ENCODE measurements at regions not wholly inside any gene's neighbourhood (a gene's known extent, or its start where the extent isn't known, plus 50 kb on each side); places are given as distances from the start of the nearest gene placed in this dataset.

DNA sequence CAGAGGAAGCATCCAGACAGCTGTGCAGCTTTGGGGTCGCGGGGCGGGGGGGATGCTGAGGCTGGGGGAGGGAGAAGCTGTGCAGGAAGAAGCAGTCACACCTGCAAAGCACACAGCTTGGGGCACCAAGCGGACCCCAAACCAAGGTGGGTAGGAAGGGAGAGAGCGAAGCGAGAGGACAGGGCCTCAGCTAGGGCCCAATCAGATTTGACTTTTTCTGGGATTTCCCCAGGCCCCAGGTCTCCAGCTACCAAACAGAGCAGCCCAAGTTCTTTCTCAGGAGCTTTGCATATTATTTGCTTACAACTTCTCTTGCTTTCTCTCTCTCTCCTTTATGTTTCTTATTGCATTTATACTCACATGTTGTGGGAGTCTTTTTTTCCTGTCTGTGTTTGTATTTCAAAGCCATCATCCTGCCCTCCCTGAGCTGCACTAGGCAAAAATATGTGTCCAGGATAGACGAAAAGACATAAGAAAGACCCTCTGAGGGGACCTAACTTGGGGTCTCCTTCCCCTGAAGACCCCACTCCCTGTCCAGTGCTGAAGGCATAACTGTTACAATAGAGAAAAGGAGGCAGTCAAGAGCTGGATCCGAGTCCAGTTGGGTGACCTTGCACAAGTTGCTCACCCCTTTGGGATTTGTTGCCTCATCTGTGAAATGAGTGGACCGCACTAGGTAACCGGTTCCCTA is 50.6 kb upstream of the SMNDC1 start:
- no peaks in the 10 kb centered on the region for H3K9me3 ChIP-seq (ENCODE audit: control insufficient read depth in 5 of 5, low read length in 5 of 5)
- H3K27me3 ChIP-seq (ENCODE audit: control insufficient read depth in 5 of 5, insufficient read depth in 4 of 5, low read length in 5 of 5): peaks cover 4 to 36% (median 15%) of the 10 kb centered on the region in 5 donors
- no peak overlapping the region for H3K27ac ChIP-seq (ENCODE audit: low read depth, low read length)
- no peak overlapping the region for H3K4me3 ChIP-seq (ENCODE audit: low read depth in 1 of 5, low read length in 5 of 5)
- no peak overlapping the region for H3K9ac ChIP-seq (ENCODE audit: low read length in 5 of 5)
- peaks cover 0 to 43% (median 10%) of the 10 kb centered on the region in 5 donors for H3K4me1 ChIP-seq (ENCODE audit: control insufficient read depth in 5 of 5, insufficient read depth in 5 of 5, low read length in 5 of 5)
- no peaks in the 10 kb centered on the region for H3K36me3 ChIP-seq (ENCODE audit: control insufficient read depth in 5 of 5, insufficient read depth in 5 of 5, low read length in 5 of 5)

- H3K4me1 ChIP-seq (ENCODE audit: control insufficient read depth in 5 of 5, insufficient read depth in 5 of 5, low read length in 5 of 5): peaks cover 0 to 43% (median 10%) of the 10 kb centered on the region in 5 donors
- H3K4me3 ChIP-seq (ENCODE audit: low read depth in 1 of 5, low read length in 5 of 5): peak overlapping the region in 1 of 5 donors; percentile 27
- H3K27ac ChIP-seq (ENCODE audit: low read depth, low read length): no peak overlapping the region
- H3K9me3 ChIP-seq (ENCODE audit: control insufficient read depth in 5 of 5, low read length in 5 of 5): no peaks in the 10 kb centered on the region
- peak overlapping the region in 1 of 5 donors; percentile 14 for H3K9ac ChIP-seq (ENCODE audit: low read length in 5 of 5)
- no peaks in the 10 kb centered on the region for H3K36me3 ChIP-seq (ENCODE audit: control insufficient read depth in 5 of 5, insufficient read depth in 5 of 5, low read length in 5 of 5)
- H3K27me3 ChIP-seq (ENCODE audit: control insufficient read depth in 5 of 5, insufficient read depth in 4 of 5, low read length in 5 of 5): peaks cover 8 to 36% (median 16%) of the 10 kb centered on the region in 5 donors
Measured at GRCh38 chr10:110355922-110356627, 51.4 kb upstream of the SMNDC1 start.

GRCh38 chr10:110356628-110357245 is 52.0 kb upstream of the SMNDC1 start:
- peak overlapping the region in 1 of 5 donors; percentile 27 for H3K4me3 ChIP-seq (ENCODE audit: low read depth in 1 of 5, low read length in 5 of 5)
- H3K9ac ChIP-seq (ENCODE audit: low read length in 5 of 5): peak overlapping the region in 1 of 5 donors; percentile 14
- no peak overlapping the region for H3K27ac ChIP-seq (ENCODE audit: low read depth, low read length)

DNA sequence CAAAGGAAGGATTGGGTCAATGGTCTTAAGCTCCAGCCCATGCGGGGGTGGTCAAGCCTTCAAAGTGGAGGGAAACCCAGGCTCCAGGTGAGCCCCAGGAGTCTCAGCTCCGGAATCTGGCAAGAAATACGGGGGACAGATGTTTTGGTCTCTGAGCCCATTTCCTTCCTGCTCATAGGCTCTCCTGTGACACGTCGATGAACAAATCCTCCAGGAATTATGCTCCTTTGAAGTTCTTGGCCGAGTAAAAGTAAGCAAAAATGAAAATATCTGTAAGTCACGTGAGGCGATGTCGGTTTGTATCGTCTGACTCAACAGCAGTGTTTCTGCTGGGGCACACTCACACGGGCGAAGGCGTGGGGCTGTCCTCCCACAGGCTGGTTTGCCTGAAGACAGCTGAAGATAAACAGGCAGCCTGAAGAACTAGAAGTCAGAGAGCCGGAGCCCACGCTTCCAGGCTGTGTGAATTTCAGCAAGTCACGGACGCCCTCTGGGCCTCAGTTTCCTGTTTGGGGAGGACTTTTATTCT is 52.6 kb upstream of the SMNDC1 start:
- H3K4me1 ChIP-seq (ENCODE audit: control insufficient read depth in 5 of 5, insufficient read depth in 5 of 5, low read length in 5 of 5): peaks cover 0 to 38% (median 10%) of the 10 kb centered on the region in 5 donors
- no peak overlapping the region for H3K27ac ChIP-seq (ENCODE audit: low read depth, low read length)
- no peak overlapping the region for H3K4me3 ChIP-seq (ENCODE audit: low read depth in 1 of 5, low read length in 5 of 5)
- no peaks in the 10 kb centered on the region for H3K9me3 ChIP-seq (ENCODE audit: control insufficient read depth in 5 of 5, low read length in 5 of 5)
- H3K27me3 ChIP-seq (ENCODE audit: control insufficient read depth in 5 of 5, insufficient read depth in 4 of 5, low read length in 5 of 5): peaks cover 9 to 33% (median 18%) of the 10 kb centered on the region in 5 donors
- no peaks in the 10 kb centered on the region for H3K36me3 ChIP-seq (ENCODE audit: control insufficient read depth in 5 of 5, insufficient read depth in 5 of 5, low read length in 5 of 5)
- H3K9ac ChIP-seq (ENCODE audit: low read length in 5 of 5): no peak overlapping the region

More at GRCh38 chr10:110356628-110357245, 52.0 kb upstream of the SMNDC1 start:
- peaks cover 9 to 35% (median 18%) of the 10 kb centered on the region in 5 donors for H3K27me3 ChIP-seq (ENCODE audit: control insufficient read depth in 5 of 5, insufficient read depth in 4 of 5, low read length in 5 of 5)
- no peaks in the 10 kb centered on the region for H3K36me3 ChIP-seq (ENCODE audit: control insufficient read depth in 5 of 5, insufficient read depth in 5 of 5, low read length in 5 of 5)
- H3K4me1 ChIP-seq (ENCODE audit: control insufficient read depth in 5 of 5, insufficient read depth in 5 of 5, low read length in 5 of 5): peaks cover 0 to 43% (median 10%) of the 10 kb centered on the region in 5 donors
- H3K9me3 ChIP-seq (ENCODE audit: control insufficient read depth in 5 of 5, low read length in 5 of 5): no peaks in the 10 kb centered on the region

GRCh38 chr10:110357871-110358270 is 53.2 kb upstream of the SMNDC1 start:
- H3K9me3 ChIP-seq (ENCODE audit: control insufficient read depth in 5 of 5, low read length in 5 of 5): no peaks in the 10 kb centered on the region
- no peak overlapping the region for H3K4me3 ChIP-seq (ENCODE audit: low read depth in 1 of 5, low read length in 5 of 5)
- no peak overlapping the region for H3K9ac ChIP-seq (ENCODE audit: low read length in 5 of 5)
- H3K4me1 ChIP-seq (ENCODE audit: control insufficient read depth in 5 of 5, insufficient read depth in 5 of 5, low read length in 5 of 5): peaks cover 0 to 33% (median 10%) of the 10 kb centered on the region in 5 donors
- no peak overlapping the region for H3K27ac ChIP-seq (ENCODE audit: low read depth, low read length)
- no peaks in the 10 kb centered on the region for H3K36me3 ChIP-seq (ENCODE audit: control insufficient read depth in 5 of 5, insufficient read depth in 5 of 5, low read length in 5 of 5)
- peaks cover 9 to 33% (median 18%) of the 10 kb centered on the region in 5 donors for H3K27me3 ChIP-seq (ENCODE audit: control insufficient read depth in 5 of 5, insufficient read depth in 4 of 5, low read length in 5 of 5)

DNA sequence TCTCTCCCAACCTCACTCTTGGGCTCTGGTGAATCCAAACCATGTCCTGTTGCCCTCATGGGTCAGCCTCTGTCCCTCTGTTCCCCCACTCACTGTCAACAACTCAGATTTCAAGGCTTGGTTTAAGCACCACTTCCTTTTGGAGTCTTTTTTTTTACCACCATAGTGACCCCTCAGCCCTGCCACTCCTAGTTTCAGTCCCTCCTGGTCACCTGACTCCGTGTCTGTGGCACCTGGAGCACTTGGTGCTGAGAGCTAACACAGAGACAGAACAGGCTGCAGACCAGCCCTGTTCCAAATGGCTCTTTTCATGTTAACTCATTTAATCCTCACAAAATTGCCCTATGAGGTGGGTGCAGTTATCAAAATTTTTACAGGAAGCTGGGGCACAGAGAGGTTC is 53.6 kb upstream of the SMNDC1 start:
- no peaks in the 10 kb centered on the region for H3K9me3 ChIP-seq (ENCODE audit: control insufficient read depth in 5 of 5, low read length in 5 of 5)
- peaks cover 0 to 30% (median 10%) of the 10 kb centered on the region in 5 donors for H3K4me1 ChIP-seq (ENCODE audit: control insufficient read depth in 5 of 5, insufficient read depth in 5 of 5, low read length in 5 of 5)
- no peak overlapping the region for H3K4me3 ChIP-seq (ENCODE audit: low read depth in 1 of 5, low read length in 5 of 5)
- peaks cover 6 to 29% (median 15%) of the 10 kb centered on the region in 5 donors for H3K27me3 ChIP-seq (ENCODE audit: control insufficient read depth in 5 of 5, insufficient read depth in 4 of 5, low read length in 5 of 5)
- no peaks in the 10 kb centered on the region for H3K36me3 ChIP-seq (ENCODE audit: control insufficient read depth in 5 of 5, insufficient read depth in 5 of 5, low read length in 5 of 5)
- no peak overlapping the region for H3K27ac ChIP-seq (ENCODE audit: low read depth, low read length)
- no peak overlapping the region for H3K9ac ChIP-seq (ENCODE audit: low read length in 5 of 5)

- peaks cover 1 to 30% (median 15%) of the 10 kb centered on the region in 5 donors for H3K4me1 ChIP-seq (ENCODE audit: control insufficient read depth in 5 of 5, insufficient read depth in 5 of 5, low read length in 5 of 5)
- H3K9me3 ChIP-seq (ENCODE audit: control insufficient read depth in 5 of 5, low read length in 5 of 5): no peaks in the 10 kb centered on the region
- H3K36me3 ChIP-seq (ENCODE audit: control insufficient read depth in 5 of 5, insufficient read depth in 5 of 5, low read length in 5 of 5): no peaks in the 10 kb centered on the region
- peaks cover 5 to 27% (median 13%) of the 10 kb centered on the region in 5 donors for H3K27me3 ChIP-seq (ENCODE audit: control insufficient read depth in 5 of 5, insufficient read depth in 4 of 5, low read length in 5 of 5)
- H3K4me3 ChIP-seq (ENCODE audit: low read depth in 1 of 5, low read length in 5 of 5): no peak overlapping the region
- H3K27ac ChIP-seq (ENCODE audit: low read depth, low read length): no peak overlapping the region
- no peak overlapping the region for H3K9ac ChIP-seq (ENCODE audit: low read length in 5 of 5)
Measured at GRCh38 chr10:110358869-110359629, 54.3 kb upstream of the SMNDC1 start.

- peaks cover 1 to 30% (median 9%) of the 10 kb centered on the region in 5 donors for H3K4me1 ChIP-seq (ENCODE audit: control insufficient read depth in 5 of 5, insufficient read depth in 5 of 5, low read length in 5 of 5)
- no peak overlapping the region for H3K4me3 ChIP-seq (ENCODE audit: low read depth in 1 of 5, low read length in 5 of 5)
- no peak overlapping the region for H3K9ac ChIP-seq (ENCODE audit: low read length in 5 of 5)
- H3K9me3 ChIP-seq (ENCODE audit: control insufficient read depth in 5 of 5, low read length in 5 of 5): no peaks in the 10 kb centered on the region
- no peaks in the 10 kb centered on the region for H3K36me3 ChIP-seq (ENCODE audit: control insufficient read depth in 5 of 5, insufficient read depth in 5 of 5, low read length in 5 of 5)
- H3K27ac ChIP-seq (ENCODE audit: low read depth, low read length): no peak overlapping the region
- peaks cover 5 to 27% (median 13%) of the 10 kb centered on the region in 5 donors for H3K27me3 ChIP-seq (ENCODE audit: control insufficient read depth in 5 of 5, insufficient read depth in 4 of 5, low read length in 5 of 5)
Measured at GRCh38 chr10:110360857-110361474, 56.2 kb upstream of the SMNDC1 start.

DNA sequence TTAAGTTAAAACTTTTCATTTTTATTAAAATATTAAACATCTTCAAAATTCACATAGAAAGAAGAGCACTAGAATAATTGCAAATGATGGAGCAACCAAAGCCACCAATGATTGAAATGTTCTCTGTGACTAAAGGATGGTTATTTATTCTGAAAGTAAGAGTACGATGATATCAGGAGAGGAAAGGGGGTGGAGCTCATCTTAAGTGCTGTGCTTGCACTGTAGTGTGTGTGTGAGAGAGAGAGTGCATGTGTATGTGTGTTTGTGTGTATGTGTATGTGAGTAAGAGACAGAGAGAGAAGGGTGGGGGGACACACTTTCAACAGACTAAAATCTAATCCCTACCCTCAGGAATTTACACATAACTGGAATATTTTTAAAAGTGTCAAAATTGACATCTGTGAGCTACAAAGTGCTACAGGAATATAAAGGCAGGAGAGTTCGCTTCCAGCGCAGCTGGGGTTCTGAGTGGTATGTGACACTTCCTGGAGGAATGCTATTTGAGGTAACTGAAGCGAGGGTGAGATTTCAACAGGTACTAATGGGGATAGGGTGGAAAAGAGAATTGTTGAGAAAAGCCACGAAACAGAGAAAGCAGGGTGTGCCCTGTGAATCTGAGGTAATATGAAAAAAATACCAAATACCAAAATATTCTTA is 57.2 kb upstream of the SMNDC1 start:
- Histone ChIP-seq H3K27ac (ENCODE audit: low read depth, low read length) (no peak overlapping the region), H3K27me3 (ENCODE audit: control insufficient read depth in 5 of 5, insufficient read depth in 4 of 5, low read length in 5 of 5) (peaks cover 0 to 23% (median 10%) of the 10 kb centered on the region in 5 donors), H3K4me3 (ENCODE audit: low read depth in 1 of 5, low read length in 5 of 5) (no peak overlapping the region), H3K36me3 (ENCODE audit: control insufficient read depth in 5 of 5, insufficient read depth in 5 of 5, low read length in 5 of 5) (no peaks in the 10 kb centered on the region), H3K4me1 (ENCODE audit: control insufficient read depth in 5 of 5, insufficient read depth in 5 of 5, low read length in 5 of 5) (peaks cover 1 to 20% (median 9%) of the 10 kb centered on the region in 5 donors), H3K9ac (ENCODE audit: low read length in 5 of 5) (no peak overlapping the region), H3K9me3 (ENCODE audit: control insufficient read depth in 5 of 5, low read length in 5 of 5) (no peaks in the 10 kb centered on the region)

Measured in subcutaneous abdominal adipose tissue (tissue), 5 donors.